ENCODE measurements at regions not wholly inside any gene's neighbourhood (a gene's known extent, or its start where the extent isn't known, plus 50 kb on each side); places are given as distances from the start of the nearest gene placed in this dataset.
A peak's percentile ranks its signal among the peaks of the same experiment; 100 is the strongest.
"Not testable (repeated sequence)": the region's sequence is repeated elsewhere in the genome, so short reads cannot be mapped to it uniquely, and the experiment has no call there.

GRCh38 chr6:134663356-134663755 lies 286.5 kb downstream of the ALDH8A1 start:
- DNase-seq (ENCODE audit: extremely low read depth in 1 of 11, low read depth in 9 of 11, low spot score in 4 of 11) = no peak

- no peak for DNase-seq (ENCODE audit: extremely low read depth in 1 of 11, low read depth in 9 of 11, low spot score in 4 of 11)
These were observed 287.7 kb downstream of the ALDH8A1 start for GRCh38 chr6:134662077-134662700.

GRCh38 chr6:134659885-134660284 lies 290.0 kb downstream of the ALDH8A1 start:
- not testable (repeated sequence) for DNase-seq (ENCODE audit: extremely low read depth in 1 of 11, low read depth in 9 of 11, low spot score in 4 of 11)

GRCh38 chr6:134658596-134658995 lies 291.3 kb downstream of the ALDH8A1 start:
- DNase-seq (ENCODE audit: extremely low read depth in 1 of 11, low read depth in 9 of 11, low spot score in 4 of 11) = no peak

GRCh38 chr6:134657751-134658527 lies 292.0 kb downstream of the ALDH8A1 start:
- DNase-seq (ENCODE audit: extremely low read depth in 1 of 11, low read depth in 9 of 11, low spot score in 4 of 11) = no peak

GRCh38 chr6:134657343-134657742 lies 292.6 kb downstream of the ALDH8A1 start:
- DNase-seq (ENCODE audit: extremely low read depth in 1 of 11, low read depth in 9 of 11, low spot score in 4 of 11) = no peak

- no peak for DNase-seq (ENCODE audit: extremely low read depth in 1 of 11, low read depth in 9 of 11, low spot score in 4 of 11)
These were observed 295.1 kb downstream of the ALDH8A1 start for GRCh38 chr6:134654751-134655150.

- no peak for DNase-seq (ENCODE audit: extremely low read depth in 1 of 11, low read depth in 9 of 11, low spot score in 4 of 11)
These were observed 298.4 kb downstream of the ALDH8A1 start for GRCh38 chr6:134651519-134651918.

GRCh38 chr6:134647861-134648260 lies 302.0 kb downstream of the ALDH8A1 start:
- no peak for DNase-seq (ENCODE audit: extremely low read depth in 1 of 11, low read depth in 9 of 11, low spot score in 4 of 11)

- DNase-seq (ENCODE audit: extremely low read depth in 1 of 11, low read depth in 9 of 11, low spot score in 4 of 11) = no peak
These were observed 307.1 kb downstream of the ALDH8A1 start for GRCh38 chr6:134642819-134643218.

GRCh38 chr6:134642279-134642678 lies 307.6 kb downstream of the ALDH8A1 start:
- peak in 9 of 11 donors; percentile 4 to 62 (median 28) for DNase-seq (ENCODE audit: extremely low read depth in 1 of 11, low read depth in 9 of 11, low spot score in 4 of 11)

- peak in 9 of 11 donors; percentile 42 to 66 (median 48) for DNase-seq (ENCODE audit: extremely low read depth in 1 of 11, low read depth in 9 of 11, low spot score in 4 of 11)
These were observed 308.9 kb downstream of the ALDH8A1 start for GRCh38 chr6:134640975-134641429.

- no peak for DNase-seq (ENCODE audit: extremely low read depth in 1 of 11, low read depth in 9 of 11, low spot score in 4 of 11)
These were observed 309.7 kb downstream of the ALDH8A1 start for GRCh38 chr6:134640229-134640628.

GRCh38 chr6:134637847-134638437 lies 312.0 kb downstream of the ALDH8A1 start:
- DNase-seq (ENCODE audit: extremely low read depth in 1 of 11, low read depth in 9 of 11, low spot score in 4 of 11) = no peak

- no peak for DNase-seq (ENCODE audit: extremely low read depth in 1 of 11, low read depth in 9 of 11, low spot score in 4 of 11)
These were observed 312.6 kb downstream of the ALDH8A1 start for GRCh38 chr6:134637282-134637681.

GRCh38 chr6:134636186-134636799 lies 313.6 kb downstream of the ALDH8A1 start:
- DNase-seq (ENCODE audit: extremely low read depth in 1 of 11, low read depth in 9 of 11, low spot score in 4 of 11) = no peak

- DNase-seq (ENCODE audit: extremely low read depth in 1 of 11, low read depth in 9 of 11, low spot score in 4 of 11) = no peak
These were observed 314.9 kb downstream of the ALDH8A1 start for GRCh38 chr6:134634966-134635365.

GRCh38 chr6:134634466-134634865 lies 315.4 kb downstream of the ALDH8A1 start:
- DNase-seq (ENCODE audit: extremely low read depth in 1 of 11, low read depth in 9 of 11, low spot score in 4 of 11) = no peak

GRCh38 chr6:134632982-134633940 lies 315.3 kb upstream of the SGK1 start:
- not testable (repeated sequence) for DNase-seq (ENCODE audit: extremely low read depth in 1 of 11, low read depth in 9 of 11, low spot score in 4 of 11)

All from renal cortex interstitium (tissue), 11 donors.